ENCODE measurements at regions not wholly inside any gene's neighbourhood (a gene's known extent, or its start where the extent isn't known, plus 50 kb on each side); places are given as distances from the start of the nearest gene placed in this dataset.
A peak's percentile ranks its signal among the peaks of the same experiment; 100 is the strongest.
"Not testable (repeated sequence)": the region's sequence is repeated elsewhere in the genome, so short reads cannot be mapped to it uniquely, and the experiment has no call there.

- Mint-ChIP-seq H3K36me3 (ENCODE audit: low read depth) (peaks cover 10% of the 10 kb centered on the region), H3K27ac (ENCODE audit: unreplicated experiment) (peak overlapping the region; percentile 68), H3K27me3 (ENCODE audit: low read depth) (no peaks in the 10 kb centered on the region), H3K9me3 (ENCODE audit: low read depth) (peaks cover 13% of the 10 kb centered on the region), H3K4me1 (ENCODE audit: low read depth) (peaks cover 26% of the 10 kb centered on the region), H3K4me3 (ENCODE audit: unreplicated experiment) (no peak overlapping the region)
- DNase-seq (ENCODE audit: low spot score), result no peak
- no peak for TF ChIP-seq CTCF (IDR thresholded peaks at IDR 0.05)
Measured at GRCh38 chr6:74408844-74409243, 712.8 kb downstream of the CD109 start.

- no peaks in the 10 kb centered on the region for H3K27me3 Mint-ChIP-seq (ENCODE audit: low read depth)
- no peak for DNase-seq (ENCODE audit: low spot score)
- no peak overlapping the region for H3K4me3 Mint-ChIP-seq (ENCODE audit: unreplicated experiment)
- H3K9me3 Mint-ChIP-seq (ENCODE audit: low read depth), result peaks cover 15% of the 10 kb centered on the region
- H3K27ac Mint-ChIP-seq (ENCODE audit: unreplicated experiment), result no peak overlapping the region
- H3K4me1 Mint-ChIP-seq (ENCODE audit: low read depth), result peaks cover 7% of the 10 kb centered on the region
- TF ChIP-seq CTCF (IDR thresholded peaks at IDR 0.05), result no peak
- H3K36me3 Mint-ChIP-seq (ENCODE audit: low read depth), result peaks cover 6% of the 10 kb centered on the region
Measured at GRCh38 chr6:74404366-74404765, 708.4 kb downstream of the CD109 start.

- no peaks in the 10 kb centered on the region for H3K27me3 Mint-ChIP-seq (ENCODE audit: low read depth)
Measured at GRCh38 chr6:74402781-74403180, 706.8 kb downstream of the CD109 start.

GRCh38 chr6:74378437-74378836 is 682.4 kb downstream of the CD109 start:
- H3K4me3 Mint-ChIP-seq (ENCODE audit: unreplicated experiment), result not testable (repeated sequence)
- H3K36me3 Mint-ChIP-seq (ENCODE audit: low read depth), result peaks cover 12% of the 10 kb centered on the region

More at GRCh38 chr6:74402781-74403180, 706.8 kb downstream of the CD109 start:
- TF ChIP-seq CTCF (IDR thresholded peaks at IDR 0.05), result no peak
- H3K4me1 Mint-ChIP-seq (ENCODE audit: low read depth), result no peaks in the 10 kb centered on the region
- DNase-seq (ENCODE audit: low spot score), result no peak
- no peak overlapping the region for H3K4me3 Mint-ChIP-seq (ENCODE audit: unreplicated experiment)
- peaks cover 15% of the 10 kb centered on the region for H3K9me3 Mint-ChIP-seq (ENCODE audit: low read depth)
- peaks cover 6% of the 10 kb centered on the region for H3K36me3 Mint-ChIP-seq (ENCODE audit: low read depth)
- H3K27ac Mint-ChIP-seq (ENCODE audit: unreplicated experiment), result no peak overlapping the region

GRCh38 chr6:74369556-74369993 is 673.6 kb downstream of the CD109 start:
- peaks cover 14% of the 10 kb centered on the region for H3K4me1 Mint-ChIP-seq (ENCODE audit: low read depth)
- TF ChIP-seq CTCF (IDR thresholded peaks at IDR 0.05), result no peak
- peak overlapping the region; percentile 36 for H3K27ac Mint-ChIP-seq (ENCODE audit: unreplicated experiment)
- peaks cover 8% of the 10 kb centered on the region for H3K9me3 Mint-ChIP-seq (ENCODE audit: low read depth)
- no peak overlapping the region for H3K4me3 Mint-ChIP-seq (ENCODE audit: unreplicated experiment)
- no peaks in the 10 kb centered on the region for H3K27me3 Mint-ChIP-seq (ENCODE audit: low read depth)
- no peaks in the 10 kb centered on the region for H3K36me3 Mint-ChIP-seq (ENCODE audit: low read depth)
- DNase-seq (ENCODE audit: low spot score), result no peak

More at GRCh38 chr6:74378437-74378836, 682.4 kb downstream of the CD109 start:
- not testable (repeated sequence) for H3K27me3 Mint-ChIP-seq (ENCODE audit: low read depth); H3K27ac Mint-ChIP-seq (ENCODE audit: unreplicated experiment); H3K4me1 Mint-ChIP-seq (ENCODE audit: low read depth)
- peak; percentile 48 for DNase-seq (ENCODE audit: low spot score)
- peaks cover 49% of the 10 kb centered on the region for H3K9me3 Mint-ChIP-seq (ENCODE audit: low read depth)

- no peak for TF ChIP-seq CTCF (IDR thresholded peaks at IDR 0.05)
- Mint-ChIP-seq H3K4me3 (ENCODE audit: unreplicated experiment) (no peak overlapping the region), H3K4me1 (ENCODE audit: low read depth) (peaks cover 14% of the 10 kb centered on the region), H3K27ac (ENCODE audit: unreplicated experiment) (no peak overlapping the region), H3K9me3 (ENCODE audit: low read depth) (peaks cover 2% of the 10 kb centered on the region), H3K36me3 (ENCODE audit: low read depth) (no peaks in the 10 kb centered on the region), H3K27me3 (ENCODE audit: low read depth) (no peaks in the 10 kb centered on the region)
- DNase-seq (ENCODE audit: low spot score), result no peak
Measured at GRCh38 chr6:74368746-74369145, 672.7 kb downstream of the CD109 start.

Measured in chondrocyte (in vitro differentiated cells).